Calu3 (cell line): ENCODE measurements at regions not wholly inside any gene's neighbourhood (a gene's known extent, or its start where the extent isn't known, plus 50 kb on each side); places are given as distances from the start of the nearest gene placed in this dataset.

ENCODE experiments used
- BruUV-seq: library from RNA; stranded (reverse); fragments of 400-500 nt; replicated peaks from 2 replicates; lab custom pipeline; 2021; lab: Mats Ljungman, UMichigan
- CTCF ChIA-PET: fragments of 300-600 bp; sonication (Branson Sonifier 250); formaldehyde crosslinking; loops from one replicate; lab custom pipeline; 2022; ENCODE audit warnings: antibody characterized with exemption; lab: Charles Lee
- DNase-seq: peaks from one replicate; pipeline ENCODE4 v3.0.0; 2022
- H3K27ac Mint-ChIP-seq: one replicate; pipeline ENCODE4 v1.8.0; 2022; ENCODE audit warnings: mixed read lengths; ENCODE audit not compliant: unreplicated experiment
- H3K27me3 Mint-ChIP-seq: one replicate; pipeline ENCODE4 v1.8.0; 2022; ENCODE audit warnings: mixed read lengths; ENCODE audit not compliant: unreplicated experiment
- H3K36me3 Mint-ChIP-seq: one replicate; pipeline ENCODE4 v1.8.0; 2022; ENCODE audit warnings: mild to moderate bottlenecking, moderate library complexity, mixed read lengths; ENCODE audit not compliant: insufficient read depth, unreplicated experiment
- H3K4me1 Mint-ChIP-seq: one replicate; pipeline ENCODE4 v1.8.0; 2022; ENCODE audit warnings: mild to moderate bottlenecking, low read depth, mixed read lengths; ENCODE audit not compliant: unreplicated experiment
- H3K4me3 Mint-ChIP-seq: one replicate; pipeline ENCODE4 v1.8.0; 2022; ENCODE audit warnings: mild to moderate bottlenecking, low read depth, moderate library complexity, mixed read lengths; ENCODE audit not compliant: unreplicated experiment
- H3K9me3 Mint-ChIP-seq: one replicate; pipeline ENCODE4 v1.8.0; 2022; ENCODE audit warnings: low read depth, mixed read lengths; ENCODE audit not compliant: unreplicated experiment
- CTCF ChIP-seq: fragments of 200-600 bp; IDR thresholded peaks from one replicate; pipeline ENCODE4 v1.8.0; 2022; ENCODE audit warnings: antibody characterized with exemption; ENCODE audit not compliant: unreplicated experiment
- intact Hi-C: fragments of 100-400 bp; cut with micrococcal nuclease; formaldehyde crosslinking; loops from one replicate; pipeline ENCODE4 v1.10.0; 2022; ENCODE audit not compliant: unreplicated experiment

GRCh38 chr18:41022484-41022883 is 932.5 kb upstream of the PIK3C3 start:
- no TSS peak for BruUV-seq
- CTCF ChIA-PET = interaction anchor here (0.7 kb wide), 1 partner anchor 885 kb away, joined by 4 read pairs; no protein-coding TSS in a partner anchor
- no peak for DNase-seq
- intact Hi-C loops = no loop called here
- TF ChIP-seq CTCF = no peak
- peaks cover 8% of the 10 kb centered on the region for H3K9me3 Mint-ChIP-seq
- no peaks in the 10 kb centered on the region for H3K4me1 Mint-ChIP-seq
- H3K27me3 Mint-ChIP-seq = no peaks in the 10 kb centered on the region
- H3K4me3 Mint-ChIP-seq = no peak overlapping the region
- no peak overlapping the region for H3K27ac Mint-ChIP-seq
- H3K36me3 Mint-ChIP-seq = no peaks in the 10 kb centered on the region

- no peaks in the 10 kb centered on the region for H3K27me3 Mint-ChIP-seq
- no peak for TF ChIP-seq CTCF
- H3K27ac Mint-ChIP-seq = no peak overlapping the region
- DNase-seq = no peak
- intact Hi-C loops = no loop called here
- BruUV-seq = no TSS peak
- no peaks in the 10 kb centered on the region for H3K36me3 Mint-ChIP-seq
- no peaks in the 10 kb centered on the region for H3K4me1 Mint-ChIP-seq
- CTCF ChIA-PET = no interaction called here
- H3K4me3 Mint-ChIP-seq = no peak overlapping the region
- H3K9me3 Mint-ChIP-seq = peaks cover 7% of the 10 kb centered on the region
Observed at GRCh38 chr18:41021089-41021488, 933.9 kb upstream of the PIK3C3 start.

GRCh38 chr18:41012194-41012593 is 942.8 kb upstream of the PIK3C3 start:
- Mint-ChIP-seq H3K4me3 (no peak overlapping the region), H3K27me3 (no peaks in the 10 kb centered on the region), H3K27ac (no peak overlapping the region), H3K9me3 (peaks cover 5% of the 10 kb centered on the region), H3K36me3 (no peaks in the 10 kb centered on the region), H3K4me1 (no peaks in the 10 kb centered on the region)
- no peak for TF ChIP-seq CTCF
- CTCF ChIA-PET = interaction anchor here (0.7 kb wide), 1 partner anchor 66 kb away, joined by 3 read pairs; no protein-coding TSS in a partner anchor
- BruUV-seq = no TSS peak
- intact Hi-C loops = no loop called here
- no peak for DNase-seq

- Mint-ChIP-seq H3K27ac (no peak overlapping the region), H3K4me1 (no peaks in the 10 kb centered on the region), H3K9me3 (no peaks in the 10 kb centered on the region), H3K27me3 (no peaks in the 10 kb centered on the region), H3K36me3 (no peaks in the 10 kb centered on the region), H3K4me3 (no peak overlapping the region)
- DNase-seq = no peak
- no TSS peak for BruUV-seq
- TF ChIP-seq CTCF = no peak
- CTCF ChIA-PET = no interaction called here
- intact Hi-C loops = no loop called here
Observed at GRCh38 chr18:41009926-41010325, 945.1 kb upstream of the PIK3C3 start.
